NT2/D1 (cell line): ENCODE measurements at regions not wholly inside any gene's neighbourhood (a gene's known extent, or its start where the extent isn't known, plus 50 kb on each side); places are given as distances from the start of the nearest gene placed in this dataset.

Experiments used
- SUZ12 ChIP-seq: IDR thresholded peaks from 2 replicates; pipeline ENCODE4 v1.6.1; 2011; ENCODE audit not compliant: insufficient read length, insufficient read depth; ENCODE audit errors: extremely low read depth
- YY1 ChIP-seq: IDR thresholded peaks from 2 replicates; pipeline ENCODE4 v1.6.1; 2011; ENCODE audit not compliant: insufficient read length, insufficient read depth
- ZNF274 ChIP-seq: IDR thresholded peaks from 2 replicates; pipeline ENCODE4 v1.6.1; 2011; ENCODE audit warnings: mild to moderate bottlenecking, low read depth, low read length

GRCh38 chr10:111705021-111705420, 478.5 kb downstream of the GPAM start:
- TF ChIP-seq YY1 (no peak), ZNF274 (no peak), SUZ12 (no peak)
